Adipocyte (in vitro differentiated cells): ENCODE measurements at regions not wholly inside any gene's neighbourhood (a gene's known extent, or its start where the extent isn't known, plus 50 kb on each side); places are given as distances from the start of the nearest gene placed in this dataset.
A peak's percentile ranks its signal among the peaks of the same experiment; 100 is the strongest.

Experiments used
- DNase-seq: peaks from one replicate; pipeline ENCODE4 v3.0.0-alpha.2; 2015; ENCODE audit warnings: low read depth
- H3K27me3 ChIP-seq: replicated peaks from 2 replicates; pipeline ENCODE4 v1.7.0; 2013; ENCODE audit warnings: mild to moderate bottlenecking, low read length, moderate library complexity; ENCODE audit not compliant: control insufficient read depth, insufficient read depth
- H3K36me3 ChIP-seq: 2 replicates; pipeline ENCODE4 v1.7.0; 2013; ENCODE audit warnings: low read length, mild to moderate bottlenecking, moderate library complexity; ENCODE audit not compliant: control insufficient read depth, insufficient read depth, severe bottlenecking
- H3K4me1 ChIP-seq: 2 replicates; pipeline ENCODE4 v1.7.0; 2013; ENCODE audit warnings: mild to moderate bottlenecking, low read length, moderate library complexity; ENCODE audit not compliant: control insufficient read depth, insufficient read depth
- H3K4me3 ChIP-seq: 2 replicates; pipeline ENCODE4 v1.7.0; 2013; ENCODE audit warnings: mild to moderate bottlenecking, low read length, moderate library complexity
- H3K9ac ChIP-seq: 2 replicates; pipeline ENCODE4 v1.7.0; 2013; ENCODE audit warnings: mild to moderate bottlenecking, low read length, moderate library complexity
- H3K9me3 ChIP-seq: 2 replicates; pipeline ENCODE4 v1.7.0; 2013; ENCODE audit warnings: mild to moderate bottlenecking, low read length, moderate library complexity; ENCODE audit not compliant: control insufficient read depth

DNA sequence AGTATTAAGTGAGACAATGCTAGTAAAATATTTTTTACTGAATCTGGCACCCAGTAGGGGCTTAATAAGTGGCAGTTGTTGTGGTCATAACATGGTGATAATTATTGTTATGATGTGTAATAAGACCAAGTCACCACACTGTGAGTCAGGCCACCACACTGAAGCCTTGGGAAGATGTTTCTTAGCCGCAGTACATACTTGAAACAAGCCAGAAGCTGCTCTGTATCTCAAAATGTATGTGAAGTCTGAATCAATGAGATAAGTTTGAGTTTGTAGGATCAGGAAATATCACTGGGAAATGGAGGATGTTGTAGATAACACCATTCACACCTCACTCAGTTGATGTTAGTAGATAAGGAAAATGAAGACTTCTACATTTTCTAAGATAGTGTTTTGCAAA is 51.3 kb upstream of the PTPN3 start:
- Histone ChIP-seq H3K9me3 (peaks cover 33% of the 10 kb centered on the region), H3K4me3 (no peak overlapping the region), H3K27me3 (peaks cover 28% of the 10 kb centered on the region), H3K9ac (no peak overlapping the region), H3K36me3 (no peaks in the 10 kb centered on the region), H3K4me1 (no peaks in the 10 kb centered on the region)
- DNase-seq, result no peak

DNA sequence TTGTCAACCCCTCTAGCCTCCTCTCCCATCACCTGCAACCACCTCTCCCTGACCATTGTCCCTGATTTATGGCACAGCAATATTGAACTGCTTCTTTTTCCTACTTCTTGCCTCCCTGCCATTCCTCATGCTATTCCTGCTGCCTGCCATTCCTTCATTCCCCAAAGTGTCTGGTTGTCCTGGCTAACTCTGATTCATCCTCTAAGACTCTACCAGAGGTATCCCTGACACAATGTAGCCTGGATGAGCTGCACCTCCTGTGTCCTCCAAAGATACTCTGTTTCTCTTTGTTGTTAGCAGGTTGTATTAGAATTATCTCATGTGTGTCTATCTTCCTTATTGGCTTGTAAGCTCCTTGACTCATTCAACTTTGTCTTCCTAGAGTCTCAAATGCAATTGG is 53.5 kb upstream of the PTPN3 start:
- no peak for DNase-seq
- H3K4me3 ChIP-seq, result no peak overlapping the region
- H3K9me3 ChIP-seq, result peaks cover 15% of the 10 kb centered on the region
- no peaks in the 10 kb centered on the region for H3K4me1 ChIP-seq
- H3K27me3 ChIP-seq, result peaks cover 28% of the 10 kb centered on the region
- H3K36me3 ChIP-seq, result no peaks in the 10 kb centered on the region
- no peak overlapping the region for H3K9ac ChIP-seq

DNA sequence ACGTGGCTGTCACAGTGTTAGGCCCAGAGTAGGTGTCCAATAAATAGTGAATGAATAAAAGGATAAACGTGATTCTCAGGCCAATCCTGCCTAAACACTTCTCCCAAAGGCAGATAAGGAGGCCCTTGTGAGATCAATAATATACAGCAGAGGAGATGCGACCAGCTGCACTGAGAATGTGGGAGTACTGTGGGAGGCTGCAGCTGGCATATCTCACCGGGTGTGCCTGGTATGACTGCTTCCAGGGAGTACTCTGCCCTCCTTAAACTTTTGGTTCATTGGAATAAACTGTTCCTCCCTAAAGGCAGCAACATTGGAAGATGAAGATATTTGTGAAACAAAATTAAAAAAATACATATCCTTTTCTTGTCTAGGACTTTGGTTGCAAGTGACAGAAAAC is 57.1 kb upstream of the PTPN3 start:
- Histone ChIP-seq H3K9ac (no peak overlapping the region), H3K9me3 (no peaks in the 10 kb centered on the region), H3K4me1 (peaks cover 8% of the 10 kb centered on the region), H3K36me3 (no peaks in the 10 kb centered on the region), H3K27me3 (peaks cover 18% of the 10 kb centered on the region), H3K4me3 (no peak overlapping the region)
- DNase-seq, result no peak

GRCh38 chr9:109556061-109556460 is 58.0 kb upstream of the PTPN3 start:
- peak; percentile 5 for DNase-seq
- Histone ChIP-seq H3K4me3 (no peak overlapping the region), H3K4me1 (peaks cover 8% of the 10 kb centered on the region), H3K36me3 (no peaks in the 10 kb centered on the region), H3K27me3 (peaks cover 17% of the 10 kb centered on the region), H3K9ac (no peak overlapping the region), H3K9me3 (no peaks in the 10 kb centered on the region)

- peaks cover 15% of the 10 kb centered on the region for H3K27me3 ChIP-seq
- peaks cover 1% of the 10 kb centered on the region for H3K9me3 ChIP-seq
- H3K4me3 ChIP-seq, result no peak overlapping the region
- no peak for DNase-seq
- H3K9ac ChIP-seq, result no peak overlapping the region
- peaks cover 8% of the 10 kb centered on the region for H3K4me1 ChIP-seq
- no peaks in the 10 kb centered on the region for H3K36me3 ChIP-seq
Observed at GRCh38 chr9:109556786-109557185, 58.7 kb upstream of the PTPN3 start.

DNA sequence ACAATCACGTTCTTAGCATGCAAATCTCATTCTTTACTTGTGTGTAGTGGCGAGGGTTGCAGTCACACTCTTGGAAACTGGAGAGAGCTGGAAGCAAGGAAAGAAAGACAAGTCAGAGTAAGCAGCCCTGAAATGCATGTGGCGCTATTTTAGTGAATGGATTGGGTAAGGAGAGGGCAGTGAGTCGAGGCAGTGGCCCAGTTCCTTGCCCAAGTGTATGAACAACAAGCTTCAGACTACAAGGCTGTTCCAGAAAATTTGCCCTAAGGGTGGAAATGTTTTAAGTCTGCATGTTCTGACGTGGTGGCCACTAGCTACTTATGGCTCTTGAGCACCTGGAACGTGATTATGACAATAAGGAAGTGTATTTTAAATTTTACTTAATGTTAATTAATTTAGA is 59.4 kb upstream of the PTPN3 start:
- H3K4me1 ChIP-seq, result peaks cover 8% of the 10 kb centered on the region
- H3K9me3 ChIP-seq, result peaks cover 5% of the 10 kb centered on the region
- DNase-seq, result no peak
- H3K36me3 ChIP-seq, result no peaks in the 10 kb centered on the region
- H3K27me3 ChIP-seq, result peaks cover 11% of the 10 kb centered on the region
- no peak overlapping the region for H3K9ac ChIP-seq
- no peak overlapping the region for H3K4me3 ChIP-seq

DNA sequence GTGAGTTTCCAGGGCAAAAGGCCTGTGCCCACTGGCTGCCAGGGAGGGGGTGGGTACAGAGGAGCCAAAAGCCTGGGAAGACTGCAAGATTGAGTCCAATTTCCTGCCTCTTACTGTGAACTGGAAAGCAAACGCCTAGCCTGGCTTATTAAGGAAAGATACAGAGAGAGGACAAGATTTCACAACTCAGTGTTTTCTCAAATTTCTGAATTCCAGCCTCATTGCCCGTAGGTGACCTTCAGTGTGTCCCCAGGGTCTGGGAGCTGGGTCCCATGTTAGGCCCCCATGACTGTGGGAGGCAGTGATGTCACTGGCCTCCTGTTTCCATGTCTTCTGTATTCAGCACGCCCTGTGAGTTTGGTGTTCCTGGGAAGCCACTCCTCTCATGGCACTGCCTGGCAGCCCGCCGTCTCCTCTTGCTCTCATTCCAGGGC is 60.6 kb upstream of the PTPN3 start:
- Histone ChIP-seq H3K9ac (no peak overlapping the region), H3K9me3 (peaks cover 5% of the 10 kb centered on the region), H3K4me1 (peaks cover 8% of the 10 kb centered on the region), H3K4me3 (no peak overlapping the region), H3K36me3 (no peaks in the 10 kb centered on the region), H3K27me3 (peaks cover 8% of the 10 kb centered on the region)
- peak; percentile 10 for DNase-seq

GRCh38 chr9:109560470-109561132 is 62.5 kb upstream of the PTPN3 start:
- no peak for DNase-seq

DNA sequence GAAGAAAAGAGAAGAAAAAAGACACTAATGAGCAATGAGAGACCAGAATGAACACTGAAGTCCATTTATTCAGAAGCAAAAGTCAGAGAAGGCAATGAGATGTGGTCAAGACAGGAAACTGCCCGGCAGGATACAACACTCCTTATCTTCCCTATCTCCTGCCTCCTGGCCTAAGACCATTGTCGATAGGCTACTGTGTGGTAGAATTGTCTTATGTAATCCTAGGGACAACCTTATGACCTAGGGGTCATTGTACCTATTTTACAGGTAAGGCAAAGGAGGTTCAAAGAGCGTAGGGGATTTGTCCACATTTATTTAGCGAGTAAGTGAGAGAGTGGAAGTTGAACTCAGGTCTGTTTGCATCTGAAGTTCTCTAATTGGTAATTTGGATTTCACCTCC is 63.0 kb upstream of the PTPN3 start:
- Histone ChIP-seq H3K4me1 (peaks cover 8% of the 10 kb centered on the region), H3K9me3 (peaks cover 5% of the 10 kb centered on the region), H3K9ac (no peak overlapping the region), H3K36me3 (no peaks in the 10 kb centered on the region), H3K4me3 (no peak overlapping the region), H3K27me3 (peaks cover 15% of the 10 kb centered on the region)
- DNase-seq, result no peak

More at GRCh38 chr9:109560470-109561132, 62.5 kb upstream of the PTPN3 start:
- H3K4me3 ChIP-seq, result no peak overlapping the region
- no peak overlapping the region for H3K9ac ChIP-seq
- peaks cover 5% of the 10 kb centered on the region for H3K9me3 ChIP-seq
- peaks cover 12% of the 10 kb centered on the region for H3K27me3 ChIP-seq
- H3K36me3 ChIP-seq, result no peaks in the 10 kb centered on the region
- H3K4me1 ChIP-seq, result peaks cover 8% of the 10 kb centered on the region

- H3K9ac ChIP-seq, result no peak overlapping the region
- H3K4me3 ChIP-seq, result no peak overlapping the region
Observed at GRCh38 chr9:109568089-109568488, 70.0 kb upstream of the PTPN3 start.

GRCh38 chr9:109568568-109569210 is 70.6 kb upstream of the PTPN3 start:
- Histone ChIP-seq H3K36me3 (no peaks in the 10 kb centered on the region), H3K27me3 (peaks cover 40% of the 10 kb centered on the region), H3K4me3 (no peak overlapping the region), H3K4me1 (no peaks in the 10 kb centered on the region), H3K9me3 (peaks cover 15% of the 10 kb centered on the region), H3K9ac (no peak overlapping the region)
- no peak for DNase-seq

More at GRCh38 chr9:109568089-109568488, 70.0 kb upstream of the PTPN3 start:
- no peaks in the 10 kb centered on the region for H3K36me3 ChIP-seq
- no peak for DNase-seq
- H3K27me3 ChIP-seq, result peaks cover 40% of the 10 kb centered on the region
- H3K9me3 ChIP-seq, result peaks cover 15% of the 10 kb centered on the region
- H3K4me1 ChIP-seq, result no peaks in the 10 kb centered on the region
